ENCODE measurements at regions not wholly inside any gene's neighbourhood (a gene's known extent, or its start where the extent isn't known, plus 50 kb on each side); places are given as distances from the start of the nearest gene placed in this dataset.

DNA sequence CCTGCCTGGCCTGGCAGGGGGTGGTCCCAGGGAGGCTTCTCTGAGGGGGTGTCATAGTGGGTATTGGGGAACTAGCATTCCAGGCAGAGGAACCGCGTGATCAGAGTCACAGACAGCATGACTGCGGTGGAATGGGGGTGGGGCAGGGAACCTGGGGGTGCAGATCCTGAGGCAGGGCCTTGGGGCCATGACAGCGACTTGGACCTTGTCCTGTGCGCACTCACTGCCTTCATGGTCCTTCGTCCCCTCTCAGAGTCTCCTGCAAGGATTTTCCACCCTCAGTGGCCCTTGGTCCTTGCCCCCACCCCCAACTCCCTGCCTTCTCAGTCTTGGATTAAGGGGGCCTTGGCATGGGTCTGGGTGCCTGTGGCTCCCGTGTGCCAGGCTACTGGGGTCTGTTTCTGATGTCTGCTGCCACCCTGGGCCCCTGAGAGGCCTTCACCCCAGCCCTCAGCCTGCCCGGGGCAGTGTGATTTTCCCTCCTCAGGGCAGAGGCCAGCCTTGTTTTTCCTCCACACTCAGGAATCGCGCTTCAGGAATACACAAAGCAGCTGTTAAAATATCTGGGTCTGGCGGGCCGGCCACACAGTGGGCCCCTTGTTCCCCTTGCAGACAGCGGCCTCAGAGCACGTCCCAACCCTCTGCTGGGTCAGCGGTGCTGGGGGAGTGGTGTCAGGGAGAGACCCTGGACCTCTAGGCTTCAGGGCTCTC lies 51.6 kb downstream of the GLI2 start:
- Histone ChIP-seq H3K27ac (ENCODE audit: control insufficient read depth, insufficient read depth) (no peak overlapping the region), H3K9me3 (replicated peaks; ENCODE audit: control insufficient read depth, insufficient read depth, low read length) (no peaks in the 10 kb centered on the region), H3K79me2 (ENCODE audit: control insufficient read depth, insufficient read depth, low read length) (no peaks in the 10 kb centered on the region), H3K4me1 (ENCODE audit: control insufficient read depth, insufficient read depth, low read length) (no peaks in the 10 kb centered on the region), H3K36me3 (ENCODE audit: control insufficient read depth in 2 of 2, insufficient read depth in 2 of 2, low read length in 1 of 2) (no peaks in the 10 kb centered on the region), H3K4me2 (ENCODE audit: control insufficient read depth, insufficient read depth) (no peak overlapping the region), H3K4me3 (no peak overlapping the region), H2AFZ (ENCODE audit: control insufficient read depth, low read depth, low read length) (no peak overlapping the region), H4K20me1 (ENCODE audit: control insufficient read depth, insufficient read depth) (no peaks in the 10 kb centered on the region), H3K27me3 (replicated peaks in 1 of 2; ENCODE audit: control insufficient read depth in 2 of 2, insufficient read depth in 2 of 2, low read length in 1 of 2) (peaks cover 2 to 4% of the 10 kb centered on the region in 2 experiments; a peak in 2 of 4 replicates), H3K9ac (ENCODE audit: control insufficient read depth, insufficient read depth, low read length) (no peak overlapping the region)
- ATAC-seq: no peak
- no peak for DNase-seq (ENCODE audit: low read depth, low spot score)
- WGBS (ENCODE audit: insufficient coverage, insufficient replicate concordance, low lambda C conversion rate, missing lambda C conversion rate): 32% methylated on average over 15 of the region's 15 CpGs
- FAIRE-seq: no peak
- no TSS peak for BruUV-seq (replicated peaks)
- RAD21 ChIA-PET (ENCODE audit: unreplicated experiment): no interaction called here
- SMC1A ChIA-PET (ENCODE audit: uncharacterized antibody, unreplicated experiment): no interaction called here
- CTCF ChIA-PET: no interaction called here
- in situ Hi-C loops (cut with MboI): no loop called here
- POLR2A ChIA-PET: no interaction called here
- intact Hi-C loops (cut with micrococcal nuclease; ENCODE audit: unreplicated experiment): no loop called here
- no peak for TF ChIP-seq EZH2 (IDR thresholded peaks at IDR 0.05; ENCODE audit: borderline replicate concordance, control insufficient read depth, low read depth, low read length)
- TF ChIP-seq, protein P1, sequence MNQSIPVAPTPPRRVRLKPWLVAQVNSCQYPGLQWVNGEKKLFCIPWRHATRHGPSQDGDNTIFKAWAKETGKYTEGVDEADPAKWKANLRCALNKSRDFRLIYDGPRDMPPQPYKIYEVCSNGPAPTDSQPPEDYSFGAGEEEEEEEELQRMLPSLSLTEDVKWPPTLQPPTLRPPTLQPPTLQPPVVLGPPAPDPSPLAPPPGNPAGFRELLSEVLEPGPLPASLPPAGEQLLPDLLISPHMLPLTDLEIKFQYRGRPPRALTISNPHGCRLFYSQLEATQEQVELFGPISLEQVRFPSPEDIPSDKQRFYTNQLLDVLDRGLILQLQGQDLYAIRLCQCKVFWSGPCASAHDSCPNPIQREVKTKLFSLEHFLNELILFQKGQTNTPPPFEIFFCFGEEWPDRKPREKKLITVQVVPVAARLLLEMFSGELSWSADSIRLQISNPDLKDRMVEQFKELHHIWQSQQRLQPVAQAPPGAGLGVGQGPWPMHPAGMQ (IDR thresholded peaks at IDR 0.05; ENCODE audit: borderline replicate concordance): no peak
- TF ChIP-seq, protein P2, sequence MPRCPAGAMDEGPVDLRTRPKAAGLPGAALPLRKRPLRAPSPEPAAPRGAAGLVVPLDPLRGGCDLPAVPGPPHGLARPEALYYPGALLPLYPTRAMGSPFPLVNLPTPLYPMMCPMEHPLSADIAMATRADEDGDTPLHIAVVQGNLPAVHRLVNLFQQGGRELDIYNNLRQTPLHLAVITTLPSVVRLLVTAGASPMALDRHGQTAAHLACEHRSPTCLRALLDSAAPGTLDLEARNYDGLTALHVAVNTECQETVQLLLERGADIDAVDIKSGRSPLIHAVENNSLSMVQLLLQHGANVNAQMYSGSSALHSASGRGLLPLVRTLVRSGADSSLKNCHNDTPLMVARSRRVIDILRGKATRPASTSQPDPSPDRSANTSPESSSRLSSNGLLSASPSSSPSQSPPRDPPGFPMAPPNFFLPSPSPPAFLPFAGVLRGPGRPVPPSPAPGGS (IDR thresholded peaks at IDR 0.05; ENCODE audit: borderline replicate concordance, insufficient read depth, low read depth, low read length, poor library complexity, severe bottlenecking): no peak
- no peak for TF ChIP-seq PAX5 (IDR thresholded peaks at IDR 0.05; ENCODE audit: borderline replicate concordance, low read depth, low read length)
- no peak for TF ChIP-seq BRCA1 (IDR thresholded peaks at IDR 0.05; ENCODE audit: low read depth, low read length)
- TF ChIP-seq YY1 (IDR thresholded peaks at IDR 0.05; ENCODE audit: low read depth, low read length): no peak
- TF ChIP-seq, protein P3, sequence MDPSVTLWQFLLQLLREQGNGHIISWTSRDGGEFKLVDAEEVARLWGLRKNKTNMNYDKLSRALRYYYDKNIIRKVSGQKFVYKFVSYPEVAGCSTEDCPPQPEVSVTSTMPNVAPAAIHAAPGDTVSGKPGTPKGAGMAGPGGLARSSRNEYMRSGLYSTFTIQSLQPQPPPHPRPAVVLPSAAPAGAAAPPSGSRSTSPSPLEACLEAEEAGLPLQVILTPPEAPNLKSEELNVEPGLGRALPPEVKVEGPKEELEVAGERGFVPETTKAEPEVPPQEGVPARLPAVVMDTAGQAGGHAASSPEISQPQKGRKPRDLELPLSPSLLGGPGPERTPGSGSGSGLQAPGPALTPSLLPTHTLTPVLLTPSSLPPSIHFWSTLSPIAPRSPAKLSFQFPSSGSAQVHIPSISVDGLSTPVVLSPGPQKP (IDR thresholded peaks at IDR 0.05; ENCODE audit: low read depth, low read length): no peak
- TF ChIP-seq, protein P4, sequence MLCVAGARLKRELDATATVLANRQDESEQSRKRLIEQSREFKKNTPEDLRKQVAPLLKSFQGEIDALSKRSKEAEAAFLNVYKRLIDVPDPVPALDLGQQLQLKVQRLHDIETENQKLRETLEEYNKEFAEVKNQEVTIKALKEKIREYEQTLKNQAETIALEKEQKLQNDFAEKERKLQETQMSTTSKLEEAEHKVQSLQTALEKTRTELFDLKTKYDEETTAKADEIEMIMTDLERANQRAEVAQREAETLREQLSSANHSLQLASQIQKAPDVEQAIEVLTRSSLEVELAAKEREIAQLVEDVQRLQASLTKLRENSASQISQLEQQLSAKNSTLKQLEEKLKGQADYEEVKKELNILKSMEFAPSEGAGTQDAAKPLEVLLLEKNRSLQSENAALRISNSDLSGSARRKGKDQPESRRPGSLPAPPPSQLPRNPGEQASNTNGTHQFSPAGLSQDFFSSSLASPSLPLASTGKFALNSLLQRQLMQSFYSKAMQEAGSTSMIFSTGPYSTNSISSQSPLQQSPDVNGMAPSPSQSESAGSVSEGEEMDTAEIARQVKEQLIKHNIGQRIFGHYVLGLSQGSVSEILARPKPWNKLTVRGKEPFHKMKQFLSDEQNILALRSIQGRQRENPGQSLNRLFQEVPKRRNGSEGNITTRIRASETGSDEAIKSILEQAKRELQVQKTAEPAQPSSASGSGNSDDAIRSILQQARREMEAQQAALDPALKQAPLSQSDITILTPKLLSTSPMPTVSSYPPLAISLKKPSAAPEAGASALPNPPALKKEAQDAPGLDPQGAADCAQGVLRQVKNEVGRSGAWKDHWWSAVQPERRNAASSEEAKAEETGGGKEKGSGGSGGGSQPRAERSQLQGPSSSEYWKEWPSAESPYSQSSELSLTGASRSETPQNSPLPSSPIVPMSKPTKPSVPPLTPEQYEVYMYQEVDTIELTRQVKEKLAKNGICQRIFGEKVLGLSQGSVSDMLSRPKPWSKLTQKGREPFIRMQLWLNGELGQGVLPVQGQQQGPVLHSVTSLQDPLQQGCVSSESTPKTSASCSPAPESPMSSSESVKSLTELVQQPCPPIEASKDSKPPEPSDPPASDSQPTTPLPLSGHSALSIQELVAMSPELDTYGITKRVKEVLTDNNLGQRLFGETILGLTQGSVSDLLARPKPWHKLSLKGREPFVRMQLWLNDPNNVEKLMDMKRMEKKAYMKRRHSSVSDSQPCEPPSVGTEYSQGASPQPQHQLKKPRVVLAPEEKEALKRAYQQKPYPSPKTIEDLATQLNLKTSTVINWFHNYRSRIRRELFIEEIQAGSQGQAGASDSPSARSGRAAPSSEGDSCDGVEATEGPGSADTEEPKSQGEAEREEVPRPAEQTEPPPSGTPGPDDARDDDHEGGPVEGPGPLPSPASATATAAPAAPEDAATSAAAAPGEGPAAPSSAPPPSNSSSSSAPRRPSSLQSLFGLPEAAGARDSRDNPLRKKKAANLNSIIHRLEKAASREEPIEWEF (IDR thresholded peaks at IDR 0.05; ENCODE audit: insufficient replicate concordance, low read depth, low read length): no peak
- TF ChIP-seq GATAD2B (conservative IDR thresholded peaks at IDR 0.05; ENCODE audit: low read depth): no peak
